ENCODE measurements at regions not wholly inside any gene's neighbourhood (a gene's known extent, or its start where the extent isn't known, plus 50 kb on each side); places are given as distances from the start of the nearest gene placed in this dataset.

GRCh38 chr2:66700677-66701066 is 265.7 kb downstream of the MEIS1 start:
- Histone ChIP-seq H3K27me3 (ENCODE audit: insufficient read depth, low read length) (no peaks in the 10 kb centered on the region), H3K27ac (ENCODE audit: insufficient read length, low read depth, low read length) (no peak overlapping the region), H4K8ac (replicated peaks; ENCODE audit: insufficient read length, low read depth, low read length) (no peak overlapping the region), H2BK15ac (ENCODE audit: low read depth, low read length) (no peak overlapping the region), H3K9ac (ENCODE audit: extremely low read depth, insufficient read length, low read length) (no peak overlapping the region), H3K18ac (ENCODE audit: insufficient read length, low read depth, low read length) (no peak overlapping the region), H2AK5ac (ENCODE audit: insufficient read length, low read length) (no peak overlapping the region), H3K79me2 (ENCODE audit: insufficient read depth, low read length) (no peaks in the 10 kb centered on the region), H4K20me1 (ENCODE audit: control insufficient read depth, insufficient read depth, insufficient read length) (no peaks in the 10 kb centered on the region), H4K91ac (ENCODE audit: insufficient read length, low read depth, low read length) (no peak overlapping the region), H2AFZ (ENCODE audit: low read length) (no peak overlapping the region), H2BK5ac (ENCODE audit: insufficient read length, low read length) (no peak overlapping the region), H2BK20ac (ENCODE audit: low read depth, low read length, poor library complexity, severe bottlenecking) (no peak overlapping the region), H3K79me1 (ENCODE audit: insufficient read depth, low read depth, low read length, poor library complexity, severe bottlenecking) (no peaks in the 10 kb centered on the region), H3K23me2 (ENCODE audit: insufficient read length, low read depth, low read length, poor library complexity, severe bottlenecking) (no peaks in the 10 kb centered on the region), H3K4me2 (ENCODE audit: insufficient read depth, insufficient read length, low read length) (no peak overlapping the region), H2BK120ac (ENCODE audit: low read depth, low read length, poor library complexity, severe bottlenecking) (no peak overlapping the region), H3K23ac (ENCODE audit: insufficient read length, low read depth, low read length) (no peak overlapping the region), H3K9me3 (ENCODE audit: control insufficient read depth, low read depth, low read length) (no peaks in the 10 kb centered on the region), H3K4me1 (ENCODE audit: insufficient read depth, low read length) (peaks cover 4% of the 10 kb centered on the region), H3T11ph (ENCODE audit: low read length) (no peak overlapping the region), H3K56ac (ENCODE audit: insufficient read length, low read depth, low read length) (no peak overlapping the region), H3K4ac (ENCODE audit: low read depth, low read length) (no peak overlapping the region), H4K5ac (ENCODE audit: insufficient read length, low read depth, low read length) (no peak overlapping the region), H2BK12ac (ENCODE audit: insufficient read length, low read depth, low read length) (no peak overlapping the region), H3K14ac (ENCODE audit: insufficient read depth, low read length) (no peak overlapping the region)
- H3K9me3 Mint-ChIP-seq, result no peaks in the 10 kb centered on the region; a peak in 1 of 5 replicates
- no peaks in the 10 kb centered on the region for H3K36me3 Mint-ChIP-seq (ENCODE audit: insufficient read depth in 1 of 3, low read depth in 3 of 3)
- peaks cover 44 to 62% of the 10 kb centered on the region in 2 experiments for H3K4me1 Mint-ChIP-seq
- no peak for DNase-seq
- no peak overlapping the region for H3K4me3 Mint-ChIP-seq
- H3K27me3 Mint-ChIP-seq (ENCODE audit: low read depth), result no peaks in the 10 kb centered on the region
- peak overlapping the region in 1 of 3 experiments; percentile 89; a peak in 2 of 7 replicates for H3K27ac Mint-ChIP-seq
- no peak for TF ChIP-seq CTCF (conservative IDR thresholded peaks at IDR 0.05)
- no CpG with 5 or more reads among the region's 3 CpGs for WGBS (ENCODE audit: extremely low coverage, insufficient read length, low lambda C conversion rate)

All from H9 (cell line).